Esophagus (tissue), 2 donors: ENCODE measurements at regions not wholly inside any gene's neighbourhood (a gene's known extent, or its start where the extent isn't known, plus 50 kb on each side); places are given as distances from the start of the nearest gene placed in this dataset.
"Not testable (repeated sequence)": the region's sequence is repeated elsewhere in the genome, so short reads cannot be mapped to it uniquely, and the experiment has no call there.

Experiments
- H3K27ac ChIP-seq, 2 donors: one replicate each; pipeline ENCODE4 v1.5.1; 2013; ENCODE audit warnings: low read depth in 2 of 2, mild to moderate bottlenecking in 2 of 2, inconsistent platforms in 1 of 2, low read length in 1 of 2, moderate library complexity in 1 of 2
- H3K27me3 ChIP-seq, 2 donors: one replicate each; pipeline ENCODE4 v1.6.1; 2013; ENCODE audit warnings: low read length in 2 of 2, control low read depth in 1 of 2, mild to moderate bottlenecking in 1 of 2; ENCODE audit not compliant: insufficient read depth in 2 of 2, control insufficient read depth in 1 of 2
- H3K36me3 ChIP-seq, 2 donors: one replicate each; pipeline ENCODE4 v1.6.1; 2013; ENCODE audit warnings: low read length in 1 of 2; ENCODE audit not compliant: control insufficient read depth in 2 of 2, insufficient read depth in 2 of 2
- H3K4me1 ChIP-seq, 2 donors: one replicate each; pipeline ENCODE4 v1.6.1; 2013; ENCODE audit warnings: low read length in 1 of 2; ENCODE audit not compliant: control insufficient read depth in 2 of 2, insufficient read depth in 2 of 2
- H3K4me3 ChIP-seq, 2 donors: one replicate each; pipeline ENCODE4 v1.5.1; 2013; ENCODE audit warnings: low read length in 2 of 2, mild to moderate bottlenecking in 2 of 2, low read depth in 1 of 2, moderate library complexity in 1 of 2
- H3K9me3 ChIP-seq, 2 donors: one replicate each; pipeline ENCODE4 v1.6.1; 2013; ENCODE audit warnings: mild to moderate bottlenecking in 2 of 2, low read depth in 1 of 2, low read length in 1 of 2, moderate library complexity in 1 of 2; ENCODE audit not compliant: control insufficient read depth in 2 of 2, insufficient read depth in 1 of 2
- WGBS, 2 donors: extraction: QIAGEN DNeasy Blood & Tissue Kit; methylation state at CpG; one replicate each; pipeline ENCODE4 v1.1.7; 2013; 5-methylcytosine and 5-hydroxymethylcytosine counted together
- donor health status: healthy with polysubstance abuse.
- donor health status: Bipolar disorder and iron deficiency.

- H3K36me3 ChIP-seq, result no peaks in the 10 kb centered on the region
- H3K4me1 ChIP-seq, result no peaks in the 10 kb centered on the region
- no peaks in the 10 kb centered on the region for H3K9me3 ChIP-seq
- WGBS, 2 donors, result 64 to 73% methylated on average over 4 of the region's 4 CpGs
- H3K4me3 ChIP-seq, result no peak overlapping the region
- H3K27me3 ChIP-seq, result no peaks in the 10 kb centered on the region
- H3K27ac ChIP-seq, result no peak overlapping the region
These were observed 74.2 kb upstream of the CSNK1A1L start for GRCh38 chr13:37179645-37180044.

GRCh38 chr13:37177125-37177524 lies 71.7 kb upstream of the CSNK1A1L start:
- Histone ChIP-seq H3K4me1 (no peaks in the 10 kb centered on the region), H3K4me3 (no peak overlapping the region), H3K27me3 (no peaks in the 10 kb centered on the region), H3K9me3 (no peaks in the 10 kb centered on the region), H3K36me3 (no peaks in the 10 kb centered on the region), H3K27ac (no peak overlapping the region)
- WGBS, 2 donors, result 69 to 76% methylated on average over 3 of the region's 3 CpGs

GRCh38 chr13:37175996-37176395 lies 70.5 kb upstream of the CSNK1A1L start:
- H3K4me1 ChIP-seq, result no peaks in the 10 kb centered on the region
- WGBS, 2 donors, result 31 to 33% methylated on average over 2 of the region's 2 CpGs
- no peak overlapping the region for H3K27ac ChIP-seq

GRCh38 chr13:37173214-37173613 lies 67.8 kb upstream of the CSNK1A1L start:
- no peaks in the 10 kb centered on the region for H3K27me3 ChIP-seq
- 45 to 51% methylated on average over 3 of the region's 3 CpGs for WGBS, 2 donors
- no peaks in the 10 kb centered on the region for H3K36me3 ChIP-seq
- H3K4me1 ChIP-seq, result no peaks in the 10 kb centered on the region
- no peaks in the 10 kb centered on the region for H3K9me3 ChIP-seq
- H3K4me3 ChIP-seq, result no peak overlapping the region
- no peak overlapping the region for H3K27ac ChIP-seq

More at GRCh38 chr13:37175996-37176395, 70.5 kb upstream of the CSNK1A1L start:
- Histone ChIP-seq H3K36me3 (no peaks in the 10 kb centered on the region), H3K9me3 (no peaks in the 10 kb centered on the region), H3K4me3 (no peak overlapping the region), H3K27me3 (no peaks in the 10 kb centered on the region)

- not testable (repeated sequence) for H3K36me3 ChIP-seq, H3K4me1 ChIP-seq, H3K27me3 ChIP-seq, H3K9me3 ChIP-seq, H3K4me3 ChIP-seq, H3K27ac ChIP-seq
- WGBS, 2 donors, result 83 to 84% methylated on average over 11 of the region's 11 CpGs
These were observed 66.8 kb upstream of the CSNK1A1L start for GRCh38 chr13:37172226-37172625.

- H3K4me3 ChIP-seq, result no peak overlapping the region
- no peaks in the 10 kb centered on the region for H3K36me3 ChIP-seq
- no peaks in the 10 kb centered on the region for H3K4me1 ChIP-seq
- H3K27ac ChIP-seq, result no peak overlapping the region
- H3K27me3 ChIP-seq, result no peaks in the 10 kb centered on the region
- no peaks in the 10 kb centered on the region for H3K9me3 ChIP-seq
These were observed 63.5 kb upstream of the CSNK1A1L start for GRCh38 chr13:37168926-37169325.

GRCh38 chr13:37168151-37168550 lies 62.7 kb upstream of the CSNK1A1L start:
- Histone ChIP-seq H3K4me3 (no peak overlapping the region), H3K27ac (no peak overlapping the region), H3K4me1 (no peaks in the 10 kb centered on the region), H3K36me3 (no peaks in the 10 kb centered on the region), H3K9me3 (no peaks in the 10 kb centered on the region), H3K27me3 (no peaks in the 10 kb centered on the region)
- 78 to 79% methylated on average over 3 of the region's 3 CpGs for WGBS, 2 donors

- 82 to 90% methylated on average over 2 of the region's 2 CpGs for WGBS, 2 donors
- H3K27ac ChIP-seq, result no peak overlapping the region
- no peaks in the 10 kb centered on the region for H3K4me1 ChIP-seq
These were observed 59.2 kb upstream of the CSNK1A1L start for GRCh38 chr13:37164635-37165034.

GRCh38 chr13:37163641-37164265 lies 58.3 kb upstream of the CSNK1A1L start:
- no peaks in the 10 kb centered on the region for H3K4me1 ChIP-seq
- H3K36me3 ChIP-seq, result no peaks in the 10 kb centered on the region
- H3K27ac ChIP-seq, result no peak overlapping the region
- no peaks in the 10 kb centered on the region for H3K9me3 ChIP-seq
- H3K27me3 ChIP-seq, result no peaks in the 10 kb centered on the region
- no peak overlapping the region for H3K4me3 ChIP-seq
- WGBS, 2 donors, result 60 to 64% methylated on average over 3 of the region's 3 CpGs

More at GRCh38 chr13:37164635-37165034, 59.2 kb upstream of the CSNK1A1L start:
- no peaks in the 10 kb centered on the region for H3K36me3 ChIP-seq
- H3K4me3 ChIP-seq, result no peak overlapping the region
- H3K9me3 ChIP-seq, result no peaks in the 10 kb centered on the region
- H3K27me3 ChIP-seq, result no peaks in the 10 kb centered on the region

- no peak overlapping the region for H3K4me3 ChIP-seq
- WGBS, 2 donors, result 90 to 95% methylated on average over 2 of the region's 2 CpGs
- no peaks in the 10 kb centered on the region for H3K4me1 ChIP-seq
- no peaks in the 10 kb centered on the region for H3K36me3 ChIP-seq
- H3K27me3 ChIP-seq, result no peaks in the 10 kb centered on the region
- H3K9me3 ChIP-seq, result no peaks in the 10 kb centered on the region
- no peak overlapping the region for H3K27ac ChIP-seq
These were observed 53.0 kb upstream of the CSNK1A1L start for GRCh38 chr13:37158481-37158880.
